GM23248 (cell line): ENCODE measurements at regions not wholly inside any gene's neighbourhood (a gene's known extent, or its start where the extent isn't known, plus 50 kb on each side); places are given as distances from the start of the nearest gene placed in this dataset.

Experiments used
- EZH2 ChIP-seq: fragments of 200-600 bp; sonication (generic); IDR thresholded peaks from 2 replicates; pipeline ENCODE4 v1.6.1; 2018; ENCODE audit warnings: antibody characterized with exemption, mild to moderate bottlenecking; ENCODE audit not compliant: insufficient read depth, poor library complexity, severe bottlenecking
- EZH2phosphoT487 ChIP-seq: fragments of 200-600 bp; sonication (generic); IDR thresholded peaks from 2 replicates; pipeline ENCODE4 v1.6.1; 2018; ENCODE audit warnings: antibody characterized with exemption, moderate library complexity, mild to moderate bottlenecking, low read depth; ENCODE audit not compliant: insufficient read depth

- TF ChIP-seq EZH2 (no peak), EZH2phosphoT487 (no peak)
These were observed 303.1 kb downstream of the CBLN1 start for GRCh38 chr16:48978501-48978900.
